Activated B cell treated with CpG ODN at 0.5 μM for 24 hours (primary cell): ENCODE measurements at regions not wholly inside any gene's neighbourhood (a gene's known extent, or its start where the extent isn't known, plus 50 kb on each side); places are given as distances from the start of the nearest gene placed in this dataset.
"Not testable (repeated sequence)": the region's sequence is repeated elsewhere in the genome, so short reads cannot be mapped to it uniquely, and the experiment has no call there.

Source experiments
- ATAC-seq: fragments of 200-7000 bp; cut with Tn5 transposase; one replicate; pipeline ENCODE4 v1.10.0; 2021; ENCODE audit warnings: low read depth, mild to moderate bottlenecking, moderate library complexity
- CTCF ChIA-PET: fragments of 350-600 bp; sonication (Branson Sonifier 250); formaldehyde crosslinking; loops from one replicate; lab custom pipeline; 2021; ENCODE audit warnings: antibody characterized with exemption; lab: Charles Lee
- POLR2A ChIA-PET: fragments of 350-600 bp; sonication (Branson Sonifier 250); formaldehyde crosslinking; loops from one replicate; lab custom pipeline; 2021; ENCODE audit warnings: antibody characterized with exemption; lab: Charles Lee
- DNase-seq: peaks from one replicate; pipeline ENCODE4 v3.0.0; 2022
- H3K27ac Mint-ChIP-seq: one replicate; pipeline ENCODE4 v1.8.0; 2020; ENCODE audit warnings: mixed read lengths
- H3K27me3 Mint-ChIP-seq: one replicate; pipeline ENCODE4 v1.8.0; 2021; ENCODE audit warnings: mixed read lengths
- H3K36me3 Mint-ChIP-seq: one replicate; pipeline ENCODE4 v1.8.0; 2021; ENCODE audit warnings: low read depth, mixed read lengths
- H3K4me1 Mint-ChIP-seq: one replicate; pipeline ENCODE4 v1.8.0; 2021; ENCODE audit warnings: mixed read lengths
- H3K4me3 Mint-ChIP-seq: one replicate; pipeline ENCODE4 v1.8.0; 2020; ENCODE audit warnings: mild to moderate bottlenecking, mixed read lengths
- H3K9me3 Mint-ChIP-seq: one replicate; pipeline ENCODE4 v1.8.0; 2020; ENCODE audit warnings: mixed read lengths
- CTCF ChIP-seq: fragments of 200-600 bp; IDR thresholded peaks from one replicate; pipeline ENCODE4 v1.8.0; 2022; ENCODE audit warnings: antibody characterized with exemption, mild to moderate bottlenecking
- intact Hi-C: fragments of 100-400 bp; cut with micrococcal nuclease; formaldehyde crosslinking; loops from one replicate; pipeline ENCODE4 v1.15.1; 2024

GRCh38 chr11:90704510-90704909 is 481.7 kb upstream of the CHORDC1 start:
- Mint-ChIP-seq H3K4me3 (no peak overlapping the region), H3K36me3 (no peaks in the 10 kb centered on the region), H3K4me1 (no peaks in the 10 kb centered on the region), H3K9me3 (peaks cover 4% of the 10 kb centered on the region), H3K27ac (no peak overlapping the region), H3K27me3 (no peaks in the 10 kb centered on the region)
- DNase-seq: no peak
- no peak for TF ChIP-seq CTCF
- CTCF ChIA-PET: no interaction called here
- POLR2A ChIA-PET: no interaction called here
- no peak for ATAC-seq
- intact Hi-C loops: no loop called here

GRCh38 chr11:90701716-90702115 is 478.9 kb upstream of the CHORDC1 start:
- Mint-ChIP-seq H3K36me3 (no peaks in the 10 kb centered on the region), H3K4me1 (no peaks in the 10 kb centered on the region), H3K4me3 (no peak overlapping the region), H3K27ac (no peak overlapping the region), H3K9me3 (peaks cover 4% of the 10 kb centered on the region), H3K27me3 (no peaks in the 10 kb centered on the region)
- POLR2A ChIA-PET: no interaction called here
- DNase-seq: no peak
- no peak for ATAC-seq
- intact Hi-C loops: no loop called here
- CTCF ChIA-PET: no interaction called here
- no peak for TF ChIP-seq CTCF

GRCh38 chr11:90700789-90701439 is 478.1 kb upstream of the CHORDC1 start:
- no peaks in the 10 kb centered on the region for H3K36me3 Mint-ChIP-seq
- CTCF ChIA-PET: no interaction called here
- no peak overlapping the region for H3K27ac Mint-ChIP-seq
- intact Hi-C loops: no loop called here
- POLR2A ChIA-PET: no interaction called here
- ATAC-seq (no peak), DNase-seq (no peak)
- no peak overlapping the region for H3K4me3 Mint-ChIP-seq
- H3K9me3 Mint-ChIP-seq: peaks cover 4% of the 10 kb centered on the region
- H3K4me1 Mint-ChIP-seq: no peaks in the 10 kb centered on the region
- H3K27me3 Mint-ChIP-seq: no peaks in the 10 kb centered on the region
- TF ChIP-seq CTCF: no peak

GRCh38 chr11:90699791-90700400 is 477.0 kb upstream of the CHORDC1 start:
- CTCF ChIA-PET: no interaction called here
- POLR2A ChIA-PET: no interaction called here
- ATAC-seq (no peak), DNase-seq (no peak)
- H3K27ac Mint-ChIP-seq: no peak overlapping the region
- no peak overlapping the region for H3K4me3 Mint-ChIP-seq
- intact Hi-C loops: no loop called here
- TF ChIP-seq CTCF: no peak
- H3K36me3 Mint-ChIP-seq: no peaks in the 10 kb centered on the region
- peaks cover 4% of the 10 kb centered on the region for H3K9me3 Mint-ChIP-seq
- H3K4me1 Mint-ChIP-seq: no peaks in the 10 kb centered on the region
- no peaks in the 10 kb centered on the region for H3K27me3 Mint-ChIP-seq

- Mint-ChIP-seq H3K27me3 (no peaks in the 10 kb centered on the region), H3K9me3 (peaks cover 2% of the 10 kb centered on the region), H3K27ac (no peak overlapping the region), H3K4me3 (no peak overlapping the region), H3K4me1 (no peaks in the 10 kb centered on the region), H3K36me3 (no peaks in the 10 kb centered on the region)
- no peak for DNase-seq
- no peak for TF ChIP-seq CTCF
- ChIA-PET POLR2A (no interaction called here), CTCF (no interaction called here)
- intact Hi-C loops: no loop called here
- ATAC-seq: no peak
Observed at GRCh38 chr11:90698238-90698637, 475.4 kb upstream of the CHORDC1 start.

GRCh38 chr11:90675496-90675895 is 452.6 kb upstream of the CHORDC1 start:
- DNase-seq, POLR2A ChIA-PET, H3K27me3 Mint-ChIP-seq, H3K27ac Mint-ChIP-seq, H3K9me3 Mint-ChIP-seq, H3K4me3 Mint-ChIP-seq, H3K36me3 Mint-ChIP-seq, ATAC-seq, CTCF ChIA-PET, H3K4me1 Mint-ChIP-seq, intact Hi-C loops: not testable (repeated sequence)
